NCI-H1930 (cell line): ENCODE measurements at regions not wholly inside any gene's neighbourhood (a gene's known extent, or its start where the extent isn't known, plus 50 kb on each side); places are given as distances from the start of the nearest gene placed in this dataset.
"Not testable (repeated sequence)": the region's sequence is repeated elsewhere in the genome, so short reads cannot be mapped to it uniquely, and the experiment has no call there.

Source experiments
- DNase-seq, 2 experiments: peaks; one replicate each; lab custom pipeline; 2025; lab: John Stamatoyannopoulos, UW

GRCh38 chr1:3992103-3992556 is 92.1 kb upstream of the C1orf174 start:
- no peak for DNase-seq

- no peak for DNase-seq
Measured at GRCh38 chr1:3992746-3993145, 92.7 kb upstream of the C1orf174 start.

- DNase-seq, result no peak
Measured at GRCh38 chr1:3993619-3994375, 93.7 kb upstream of the C1orf174 start.

GRCh38 chr1:3995141-3995780 is 95.2 kb upstream of the C1orf174 start:
- DNase-seq, result no peak

GRCh38 chr1:3996846-3997705 is 97.0 kb upstream of the C1orf174 start:
- no peak for DNase-seq

- no peak for DNase-seq
Measured at GRCh38 chr1:3998086-3998485, 98.0 kb upstream of the C1orf174 start.

- DNase-seq, result not testable (repeated sequence)
Measured at GRCh38 chr1:3999514-3999913, 99.4 kb upstream of the C1orf174 start.

- DNase-seq, result no peak
Measured at GRCh38 chr1:3999941-4000735, 100.1 kb upstream of the C1orf174 start.

GRCh38 chr1:4000811-4001251 is 100.8 kb upstream of the C1orf174 start:
- no peak for DNase-seq

- no peak for DNase-seq
Measured at GRCh38 chr1:4001461-4001860, 101.4 kb upstream of the C1orf174 start.

GRCh38 chr1:4002061-4002521 is 102.0 kb upstream of the C1orf174 start:
- no peak for DNase-seq

GRCh38 chr1:4002741-4003140 is 102.7 kb upstream of the C1orf174 start:
- DNase-seq, result no peak

- DNase-seq, result no peak
Measured at GRCh38 chr1:4003846-4004505, 103.9 kb upstream of the C1orf174 start.

GRCh38 chr1:4004635-4005430 is 104.8 kb upstream of the C1orf174 start:
- DNase-seq, result no peak

GRCh38 chr1:4005431-4005830 is 105.4 kb upstream of the C1orf174 start:
- DNase-seq, result no peak

GRCh38 chr1:4006676-4007374 is 106.8 kb upstream of the C1orf174 start:
- no peak for DNase-seq

- DNase-seq, result no peak
Measured at GRCh38 chr1:4010284-4010683, 110.2 kb upstream of the C1orf174 start.

- DNase-seq, result no peak
Measured at GRCh38 chr1:4010814-4011605, 110.9 kb upstream of the C1orf174 start.
